OCI-LY1 (cell line): ENCODE measurements at regions not wholly inside any gene's neighbourhood (a gene's known extent, or its start where the extent isn't known, plus 50 kb on each side); places are given as distances from the start of the nearest gene placed in this dataset.
A peak's percentile ranks its signal among the peaks of the same experiment; 100 is the strongest.

Experiments
- H2AFZ ChIP-seq: fragments of 200-600 bp; sonication (generic), shearing (Covaris generic); 2 replicates; pipeline ENCODE4 v1.6.0; 2014; ENCODE audit warnings: antibody characterized with exemption, mild to moderate bottlenecking, low read length
- H3F3A ChIP-seq: fragments of 200-600 bp; sonication (generic), shearing (Covaris generic); 2 replicates; pipeline ENCODE4 v1.6.0; 2014; ENCODE audit warnings: mild to moderate bottlenecking, antibody characterized with exemption, low read length, moderate library complexity; ENCODE audit not compliant: insufficient read depth
- H3K27ac ChIP-seq: fragments of 200-600 bp; sonication (generic); 2 replicates; pipeline ENCODE4 v1.5.1; 2014; ENCODE audit warnings: low read length, mixed run types, mild to moderate bottlenecking, low read depth; ENCODE audit not compliant: poor library complexity, severe bottlenecking
- H3K27me3 ChIP-seq: fragments of 200-600 bp; sonication (generic); 2 replicates; pipeline ENCODE4 v1.6.0; 2014; ENCODE audit warnings: antibody characterized with exemption, mild to moderate bottlenecking, low read length, moderate library complexity; ENCODE audit not compliant: insufficient read depth
- H3K36me3 ChIP-seq: fragments of 200-600 bp; sonication (generic); 2 replicates; pipeline ENCODE4 v1.6.1; 2014; ENCODE audit warnings: mild to moderate bottlenecking, antibody characterized with exemption, low read length, moderate library complexity, mixed read lengths; ENCODE audit not compliant: insufficient read depth
- H3K4me1 ChIP-seq: fragments of 200-600 bp; sonication (generic); 2 replicates; pipeline ENCODE4 v1.5.1; 2014; ENCODE audit warnings: mild to moderate bottlenecking, low read length, moderate library complexity; ENCODE audit not compliant: insufficient read depth, severe bottlenecking
- H3K4me2 ChIP-seq: fragments of 200-600 bp; sonication (generic), shearing (Covaris generic); 2 replicates; pipeline ENCODE4 v1.6.1; 2014; ENCODE audit warnings: low read length
- H3K4me3 ChIP-seq: fragments of 200-600 bp; sonication (generic); 2 replicates; pipeline ENCODE4 v1.5.1; 2014; ENCODE audit warnings: low read length, low read depth, mild to moderate bottlenecking, mixed read lengths; ENCODE audit not compliant: poor library complexity, severe bottlenecking
- H3K79me2 ChIP-seq: fragments of 200-600 bp; shearing (Covaris generic); 2 replicates; pipeline ENCODE4 v1.6.1; 2016; ENCODE audit warnings: mixed run types, low read length, mixed read lengths; ENCODE audit not compliant: insufficient read depth
- H3K9ac ChIP-seq: fragments of 200-600 bp; sonication (generic), shearing (Covaris generic); 2 replicates; pipeline ENCODE4 v1.6.1; 2014; ENCODE audit warnings: mild to moderate bottlenecking, low read length, mixed read lengths
- H3K9me2 ChIP-seq: fragments of 200-600 bp; sonication (generic), shearing (Covaris generic); 2 replicates; pipeline ENCODE4 v1.6.1; 2014; ENCODE audit warnings: low read depth, mild to moderate bottlenecking, low read length, mixed read lengths
- H3K9me3 ChIP-seq: fragments of 200-600 bp; shearing (Covaris generic); 2 replicates; pipeline ENCODE4 v1.6.1; 2014; ENCODE audit warnings: low read length, mixed read lengths
- H4K20me1 ChIP-seq: fragments of 200-600 bp; sonication (generic), shearing (Covaris generic); 2 replicates; pipeline ENCODE4 v1.6.0; 2016; ENCODE audit warnings: mild to moderate bottlenecking, low read length; ENCODE audit not compliant: insufficient read depth
- EZH2 ChIP-seq: fragments of 200-600 bp; sonication (generic), shearing (Covaris generic); IDR thresholded peaks from 2 replicates; pipeline ENCODE4 v1.8.0; 2017; ENCODE audit warnings: borderline replicate concordance, mixed run types, mild to moderate bottlenecking, antibody characterized with exemption, low read length, moderate library complexity, mixed read lengths
- TF ChIP-seq, protein P1 (sequence below): fragments of 200-600 bp; sonication (generic), shearing (Covaris generic); IDR thresholded peaks from 2 replicates; pipeline ENCODE4 v1.5.1; 2017; ENCODE audit warnings: mild to moderate bottlenecking, antibody characterized with exemption, low read length, moderate library complexity, mixed read lengths

DNA sequence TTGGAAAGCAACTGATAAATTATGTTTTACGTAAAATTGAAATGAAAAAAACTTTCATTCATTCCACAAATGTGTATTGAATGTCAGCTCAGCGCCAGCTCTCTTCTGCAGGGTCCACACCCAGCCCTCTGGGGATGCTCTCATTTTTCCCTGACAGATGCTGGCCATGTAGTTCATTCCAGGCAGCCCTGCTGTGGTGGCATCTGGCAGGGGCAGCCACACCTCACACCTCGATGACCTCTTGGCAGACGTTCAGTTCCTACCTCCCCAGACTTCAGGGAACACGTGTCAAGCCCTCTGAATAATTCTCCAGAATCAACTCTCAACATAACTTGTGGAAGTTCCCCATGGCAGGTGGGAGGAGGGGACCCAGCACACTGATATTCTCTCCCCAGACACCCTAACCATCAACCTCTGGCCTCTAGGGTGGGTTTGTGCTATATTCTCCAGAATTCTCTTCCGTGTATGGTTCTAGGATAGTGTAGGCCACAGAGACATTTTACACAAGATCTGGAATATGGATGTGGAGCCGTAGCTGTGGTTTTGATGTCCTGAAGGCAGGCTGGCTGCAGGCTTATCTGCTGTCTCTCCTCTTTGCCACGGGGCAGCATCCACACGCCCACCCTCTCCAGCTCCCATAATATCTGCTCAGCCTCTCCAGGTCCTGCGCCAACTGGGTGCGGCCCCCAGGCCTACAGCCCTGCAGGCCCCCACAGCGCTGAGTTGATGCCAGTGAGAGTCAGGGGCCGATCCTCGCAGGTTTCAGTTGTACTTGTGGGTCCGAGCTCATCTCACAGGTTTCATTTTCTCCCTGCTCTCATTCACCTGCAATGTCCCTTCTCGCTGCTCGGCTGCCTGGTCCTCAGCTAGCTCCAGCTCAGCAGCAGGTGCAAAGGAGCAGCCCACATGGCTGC lies 175.8 kb upstream of the ARID1B start:
- no peak overlapping the region; the same call in 1 of the 2 replicates for H3K9ac ChIP-seq
- no peaks in the 10 kb centered on the region for H3F3A ChIP-seq
- no peaks in the 10 kb centered on the region for H3K79me2 ChIP-seq
- no peak for TF ChIP-seq EZH2
- TF ChIP-seq, protein P1, sequence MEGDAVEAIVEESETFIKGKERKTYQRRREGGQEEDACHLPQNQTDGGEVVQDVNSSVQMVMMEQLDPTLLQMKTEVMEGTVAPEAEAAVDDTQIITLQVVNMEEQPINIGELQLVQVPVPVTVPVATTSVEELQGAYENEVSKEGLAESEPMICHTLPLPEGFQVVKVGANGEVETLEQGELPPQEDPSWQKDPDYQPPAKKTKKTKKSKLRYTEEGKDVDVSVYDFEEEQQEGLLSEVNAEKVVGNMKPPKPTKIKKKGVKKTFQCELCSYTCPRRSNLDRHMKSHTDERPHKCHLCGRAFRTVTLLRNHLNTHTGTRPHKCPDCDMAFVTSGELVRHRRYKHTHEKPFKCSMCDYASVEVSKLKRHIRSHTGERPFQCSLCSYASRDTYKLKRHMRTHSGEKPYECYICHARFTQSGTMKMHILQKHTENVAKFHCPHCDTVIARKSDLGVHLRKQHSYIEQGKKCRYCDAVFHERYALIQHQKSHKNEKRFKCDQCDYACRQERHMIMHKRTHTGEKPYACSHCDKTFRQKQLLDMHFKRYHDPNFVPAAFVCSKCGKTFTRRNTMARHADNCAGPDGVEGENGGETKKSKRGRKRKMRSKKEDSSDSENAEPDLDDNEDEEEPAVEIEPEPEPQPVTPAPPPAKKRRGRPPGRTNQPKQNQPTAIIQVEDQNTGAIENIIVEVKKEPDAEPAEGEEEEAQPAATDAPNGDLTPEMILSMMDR: no peak
- H3K36me3 ChIP-seq: no peaks in the 10 kb centered on the region
- H3K27ac ChIP-seq: no peak overlapping the region
- H3K4me1 ChIP-seq: peaks cover 10% of the 10 kb centered on the region
- no peaks in the 10 kb centered on the region for H3K9me2 ChIP-seq
- no peaks in the 10 kb centered on the region for H4K20me1 ChIP-seq
- peak overlapping the region; percentile 30; the same call in 1 of the 2 replicates for H3K4me2 ChIP-seq
- H3K4me3 ChIP-seq: peak overlapping the region; percentile 5
- H2AFZ ChIP-seq: no peak overlapping the region
- H3K9me3 ChIP-seq: peaks cover 8% of the 10 kb centered on the region; the same call in 1 of the 2 replicates
- no peaks in the 10 kb centered on the region; the same call in 1 of the 2 replicates for H3K27me3 ChIP-seq

DNA sequence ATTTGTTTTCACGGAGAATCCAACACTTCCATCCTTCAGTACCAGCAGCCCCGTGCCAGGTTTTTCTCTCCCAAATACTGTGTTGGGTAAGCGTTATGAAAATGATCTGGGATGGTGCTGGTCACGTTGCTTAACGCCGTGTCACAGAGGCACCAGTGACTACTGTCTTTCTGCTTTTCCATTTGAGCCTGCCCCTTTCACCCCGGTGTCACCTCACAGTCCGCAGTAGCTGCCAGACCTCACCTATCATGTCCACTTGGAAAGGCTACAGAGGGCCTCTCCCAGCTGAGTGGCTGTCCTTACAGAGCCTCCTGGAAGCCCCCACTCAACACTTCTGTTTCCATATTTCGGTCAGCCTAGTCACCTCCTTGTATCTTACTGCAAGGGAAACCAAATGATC lies 176.5 kb upstream of the ARID1B start:
- no peaks in the 10 kb centered on the region for H4K20me1 ChIP-seq
- no peak overlapping the region for H3K4me3 ChIP-seq
- no peak overlapping the region for H3K4me2 ChIP-seq
- no peaks in the 10 kb centered on the region for H3K36me3 ChIP-seq
- peaks cover 3% of the 10 kb centered on the region for H3K27me3 ChIP-seq
- peaks cover 10% of the 10 kb centered on the region for H3K4me1 ChIP-seq
- H3K9ac ChIP-seq: no peak overlapping the region
- no peak for TF ChIP-seq EZH2
- TF ChIP-seq, protein P1: no peak
- no peaks in the 10 kb centered on the region for H3K79me2 ChIP-seq
- H3K9me2 ChIP-seq: no peaks in the 10 kb centered on the region
- no peak overlapping the region for H3K27ac ChIP-seq
- H3K9me3 ChIP-seq: peaks cover 8% of the 10 kb centered on the region; the same call in 1 of the 2 replicates
- H3F3A ChIP-seq: no peaks in the 10 kb centered on the region
- no peak overlapping the region for H2AFZ ChIP-seq

DNA sequence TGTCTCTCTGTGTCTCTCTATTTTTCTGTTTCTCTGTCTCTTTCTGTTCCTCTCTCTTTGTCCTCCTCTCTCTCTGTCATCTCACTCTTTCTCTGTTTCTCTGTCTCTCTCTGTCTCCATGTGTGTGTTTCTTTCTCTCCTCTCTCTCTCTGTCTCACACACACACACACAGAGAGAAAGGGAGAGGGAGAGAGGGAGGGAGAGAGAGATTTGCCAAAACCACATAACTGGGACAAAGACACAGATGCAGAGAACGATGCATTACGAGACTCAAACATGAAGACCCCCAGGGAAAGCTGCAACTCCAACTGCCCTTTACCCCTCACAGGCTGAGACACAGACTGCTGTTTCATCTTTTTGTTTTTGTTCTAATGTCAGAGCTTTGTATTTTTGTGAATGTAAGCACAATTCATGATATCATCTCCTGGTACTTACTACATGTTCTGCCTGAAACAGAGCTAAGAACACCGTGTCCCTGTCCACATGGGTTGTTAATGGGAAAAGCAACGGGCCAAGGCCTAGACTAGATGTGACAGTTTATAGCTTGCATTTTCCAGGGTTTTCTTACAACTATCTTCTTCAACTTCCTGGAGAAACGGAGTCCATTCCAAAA lies 177.1 kb upstream of the ARID1B start:
- Histone ChIP-seq H3K36me3 (no peaks in the 10 kb centered on the region), H3K4me1 (peaks cover 10% of the 10 kb centered on the region), H3K79me2 (no peaks in the 10 kb centered on the region), H3K27ac (no peak overlapping the region), H3K27me3 (peaks cover 5% of the 10 kb centered on the region), H3K9ac (no peak overlapping the region), H3K9me3 (peaks cover 8% of the 10 kb centered on the region; the same call in 1 of the 2 replicates), H3F3A (no peaks in the 10 kb centered on the region), H3K4me3 (no peak overlapping the region), H3K9me2 (no peaks in the 10 kb centered on the region), H2AFZ (no peak overlapping the region), H4K20me1 (no peaks in the 10 kb centered on the region), H3K4me2 (no peak overlapping the region)
- TF ChIP-seq, protein P1: no peak
- TF ChIP-seq EZH2: no peak
